ENCODE measurements at regions not wholly inside any gene's neighbourhood (a gene's known extent, or its start where the extent isn't known, plus 50 kb on each side); places are given as distances from the start of the nearest gene placed in this dataset.

DNA sequence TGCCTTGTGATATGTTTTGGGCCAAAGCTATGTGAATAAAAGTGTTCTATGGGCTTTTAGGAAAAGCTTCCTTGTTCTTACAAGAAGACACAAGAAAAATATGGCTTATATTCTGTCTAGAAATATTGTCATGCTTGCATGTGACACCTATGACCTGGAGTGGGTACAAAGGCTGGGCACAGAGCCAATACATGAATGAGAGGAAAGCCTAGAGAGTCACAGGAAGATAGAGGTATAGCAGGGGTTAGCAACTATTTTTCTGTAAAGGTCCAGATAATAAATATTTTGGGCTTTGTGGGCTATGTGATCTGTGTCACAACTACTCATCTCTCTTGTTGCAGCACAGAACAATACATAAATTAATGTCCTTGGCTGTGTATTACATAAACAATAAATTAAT lies 196.6 kb upstream of the CD180 start:
- Histone ChIP-seq H3K4me1 (no peaks in the 10 kb centered on the region), H3K27me3 (no peaks in the 10 kb centered on the region), H3K4me3 (no peak overlapping the region), H3K36me3 (no peaks in the 10 kb centered on the region), H3K27ac (no peak overlapping the region), H3K9me3 (no peaks in the 10 kb centered on the region)
- intact Hi-C loops (cut with DNase I; ENCODE audit: low total_unique reads): no loop called here
- TF ChIP-seq, protein P1, sequence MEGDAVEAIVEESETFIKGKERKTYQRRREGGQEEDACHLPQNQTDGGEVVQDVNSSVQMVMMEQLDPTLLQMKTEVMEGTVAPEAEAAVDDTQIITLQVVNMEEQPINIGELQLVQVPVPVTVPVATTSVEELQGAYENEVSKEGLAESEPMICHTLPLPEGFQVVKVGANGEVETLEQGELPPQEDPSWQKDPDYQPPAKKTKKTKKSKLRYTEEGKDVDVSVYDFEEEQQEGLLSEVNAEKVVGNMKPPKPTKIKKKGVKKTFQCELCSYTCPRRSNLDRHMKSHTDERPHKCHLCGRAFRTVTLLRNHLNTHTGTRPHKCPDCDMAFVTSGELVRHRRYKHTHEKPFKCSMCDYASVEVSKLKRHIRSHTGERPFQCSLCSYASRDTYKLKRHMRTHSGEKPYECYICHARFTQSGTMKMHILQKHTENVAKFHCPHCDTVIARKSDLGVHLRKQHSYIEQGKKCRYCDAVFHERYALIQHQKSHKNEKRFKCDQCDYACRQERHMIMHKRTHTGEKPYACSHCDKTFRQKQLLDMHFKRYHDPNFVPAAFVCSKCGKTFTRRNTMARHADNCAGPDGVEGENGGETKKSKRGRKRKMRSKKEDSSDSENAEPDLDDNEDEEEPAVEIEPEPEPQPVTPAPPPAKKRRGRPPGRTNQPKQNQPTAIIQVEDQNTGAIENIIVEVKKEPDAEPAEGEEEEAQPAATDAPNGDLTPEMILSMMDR (IDR thresholded peaks at IDR 0.05): no peak
- no peak for TF ChIP-seq POLR2AphosphoS5 (IDR thresholded peaks at IDR 0.05)
- TF ChIP-seq POLR2A (IDR thresholded peaks at IDR 0.05): no peak
- TF ChIP-seq EP300 (IDR thresholded peaks at IDR 0.05; ENCODE audit: low read depth): no peak
- in situ Hi-C loops (cut with MboI; ENCODE audit: low pct_ligation_motif_present in 1 of 4, low pct_unique_long_range_greater_than_20kb in 1 of 4, low sequenced_read_pairs in 3 of 4): no loop called here
- no peak for DNase-seq

DNA sequence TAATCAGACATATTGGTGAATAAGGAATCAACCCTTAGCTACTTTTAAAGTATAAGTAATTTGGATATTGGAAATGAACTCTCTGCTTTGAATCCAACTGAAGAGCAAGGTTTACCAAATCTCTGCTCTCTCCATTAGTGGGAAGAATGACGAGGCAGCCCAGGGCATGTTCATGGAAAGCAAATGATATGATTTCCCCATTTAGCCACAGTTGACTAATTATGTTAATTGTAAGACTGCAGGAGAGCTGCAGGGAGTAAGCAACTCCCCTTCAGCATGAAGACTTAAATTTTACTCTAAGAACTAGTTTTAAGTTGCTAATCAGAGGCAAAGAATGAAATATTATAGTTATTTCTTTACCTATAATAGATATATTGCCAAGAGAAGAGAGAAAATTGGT lies 194.3 kb upstream of the CD180 start:
- no peaks in the 10 kb centered on the region for H3K4me1 ChIP-seq
- no peak for DNase-seq
- no peak overlapping the region for H3K4me3 ChIP-seq
- no peaks in the 10 kb centered on the region for H3K27me3 ChIP-seq
- intact Hi-C loops (cut with DNase I; ENCODE audit: low total_unique reads) (no loop called here), in situ Hi-C loops (cut with MboI; ENCODE audit: low pct_ligation_motif_present in 1 of 4, low pct_unique_long_range_greater_than_20kb in 1 of 4, low sequenced_read_pairs in 3 of 4) (no loop called here)
- no peak for TF ChIP-seq POLR2A (IDR thresholded peaks at IDR 0.05)
- TF ChIP-seq, protein P1 (IDR thresholded peaks at IDR 0.05): no peak
- TF ChIP-seq EP300 (IDR thresholded peaks at IDR 0.05; ENCODE audit: low read depth): no peak
- TF ChIP-seq POLR2AphosphoS5 (IDR thresholded peaks at IDR 0.05): no peak
- no peaks in the 10 kb centered on the region for H3K9me3 ChIP-seq
- no peak overlapping the region for H3K27ac ChIP-seq
- no peaks in the 10 kb centered on the region for H3K36me3 ChIP-seq
- 73% methylated on average over 1 of the region's 1 CpG; no CpG with 5 or more reads in 1 of the 2 donors for WGBS, 2 donors (ENCODE audit: low coverage in 1 of 2)

DNA sequence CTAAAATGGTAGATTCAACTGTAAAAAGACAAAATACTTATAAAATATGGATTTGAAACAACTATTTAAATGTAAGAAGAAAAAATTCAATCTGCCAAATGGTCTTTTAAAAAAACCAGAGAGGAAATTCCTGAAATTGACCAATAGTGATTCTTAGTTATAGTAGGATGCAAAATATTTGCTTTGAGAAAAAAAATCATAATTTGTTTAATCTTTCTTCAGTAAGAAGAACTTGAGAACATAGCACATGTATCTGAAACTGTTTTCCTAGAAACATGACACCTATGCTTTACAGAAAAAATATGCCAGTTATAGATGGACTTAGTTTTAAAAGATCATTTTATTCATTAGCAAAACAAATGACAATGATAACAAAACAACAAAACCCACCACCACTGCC lies 186.9 kb upstream of the CD180 start:
- no peak overlapping the region for H3K4me3 ChIP-seq
- H3K4me1 ChIP-seq: no peaks in the 10 kb centered on the region
- intact Hi-C loops (cut with DNase I; ENCODE audit: low total_unique reads) (no loop called here), in situ Hi-C loops (cut with MboI; ENCODE audit: low pct_ligation_motif_present in 1 of 4, low pct_unique_long_range_greater_than_20kb in 1 of 4, low sequenced_read_pairs in 3 of 4) (no loop called here)
- H3K27ac ChIP-seq: no peak overlapping the region
- no peak for DNase-seq
- no peak for TF ChIP-seq POLR2AphosphoS5 (IDR thresholded peaks at IDR 0.05)
- no peak for TF ChIP-seq EP300 (IDR thresholded peaks at IDR 0.05; ENCODE audit: low read depth)
- no peak for TF ChIP-seq POLR2A (IDR thresholded peaks at IDR 0.05)
- TF ChIP-seq, protein P1 (IDR thresholded peaks at IDR 0.05): no peak
- no peaks in the 10 kb centered on the region for H3K36me3 ChIP-seq
- no peaks in the 10 kb centered on the region for H3K9me3 ChIP-seq
- H3K27me3 ChIP-seq: no peaks in the 10 kb centered on the region

DNA sequence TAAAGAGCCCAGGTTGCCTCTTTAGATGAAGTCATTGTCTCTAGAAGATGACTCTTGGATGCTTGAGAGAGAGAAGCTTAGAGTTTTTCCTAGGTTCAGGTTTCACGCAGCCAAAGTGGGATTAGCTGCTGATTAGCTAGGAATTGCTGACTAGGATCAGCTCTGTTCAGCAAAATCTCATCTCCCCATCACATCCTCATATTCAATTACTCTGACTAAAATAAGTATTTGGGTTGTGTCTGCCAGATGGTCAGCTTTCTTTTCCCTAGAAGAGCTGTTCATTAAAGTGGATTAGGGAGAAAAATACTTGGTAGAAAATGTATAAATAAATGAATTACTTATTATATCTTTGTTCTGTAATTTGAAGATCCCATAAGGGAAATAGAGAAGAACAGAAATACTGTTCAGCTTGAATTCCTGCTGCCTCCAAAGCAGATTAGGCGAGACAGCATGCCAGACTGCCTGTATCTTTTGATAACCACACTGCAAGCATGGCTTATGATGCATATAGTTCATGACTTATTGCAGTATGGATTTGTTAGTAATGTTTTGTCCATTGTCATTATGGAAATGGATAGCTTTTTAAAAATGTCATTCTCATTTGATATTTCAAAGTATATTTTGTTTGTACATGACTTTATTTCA lies 184.8 kb upstream of the CD180 start:
- in situ Hi-C loops (cut with MboI; ENCODE audit: low pct_ligation_motif_present in 1 of 4, low pct_unique_long_range_greater_than_20kb in 1 of 4, low sequenced_read_pairs in 3 of 4) (no loop called here), intact Hi-C loops (cut with DNase I; ENCODE audit: low total_unique reads) (no loop called here)
- H3K4me1 ChIP-seq: no peaks in the 10 kb centered on the region
- no peak overlapping the region for H3K4me3 ChIP-seq
- H3K27me3 ChIP-seq: no peaks in the 10 kb centered on the region
- 78 to 100% methylated on average over 1 to 2 of the region's 2 CpGs for WGBS, 2 donors (ENCODE audit: low coverage in 1 of 2)
- no peak for TF ChIP-seq EP300 (IDR thresholded peaks at IDR 0.05; ENCODE audit: low read depth)
- H3K9me3 ChIP-seq: no peaks in the 10 kb centered on the region
- no peaks in the 10 kb centered on the region for H3K36me3 ChIP-seq
- no peak overlapping the region for H3K27ac ChIP-seq
- DNase-seq: no peak

DNA sequence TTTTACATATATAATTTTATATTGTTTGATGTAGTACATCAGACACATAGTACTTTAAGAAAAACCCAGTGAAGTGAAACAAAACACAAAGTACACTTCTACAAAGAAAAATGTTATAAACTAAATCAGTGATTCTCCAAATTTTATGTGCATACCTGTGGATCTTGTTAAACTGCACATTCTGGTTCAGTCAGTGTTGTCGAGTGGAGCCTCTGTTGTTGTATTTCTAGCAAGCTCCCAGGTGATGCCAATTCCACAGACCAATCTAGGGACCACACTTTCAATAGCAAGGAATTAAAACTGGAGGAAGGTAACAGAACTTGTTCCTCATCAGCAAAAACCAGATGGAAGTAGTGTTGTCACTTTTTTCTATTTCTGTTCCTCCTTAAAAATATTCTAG lies 183.8 kb upstream of the CD180 start:
- Histone ChIP-seq H3K36me3 (no peaks in the 10 kb centered on the region), H3K27me3 (no peaks in the 10 kb centered on the region), H3K4me1 (no peaks in the 10 kb centered on the region), H3K9me3 (no peaks in the 10 kb centered on the region), H3K4me3 (no peak overlapping the region), H3K27ac (no peak overlapping the region)
- DNase-seq: no peak
- TF ChIP-seq, protein P1 (IDR thresholded peaks at IDR 0.05): no peak
- TF ChIP-seq EP300 (IDR thresholded peaks at IDR 0.05; ENCODE audit: low read depth) (no peak), POLR2AphosphoS5 (IDR thresholded peaks at IDR 0.05) (no peak), POLR2A (IDR thresholded peaks at IDR 0.05) (no peak)
- WGBS, 2 donors (ENCODE audit: low coverage in 1 of 2): 17 to 59% methylated on average over 1 of the region's 1 CpG
- intact Hi-C loops (cut with DNase I; ENCODE audit: low total_unique reads): no loop called here
- in situ Hi-C loops (cut with MboI; ENCODE audit: low pct_ligation_motif_present in 1 of 4, low pct_unique_long_range_greater_than_20kb in 1 of 4, low sequenced_read_pairs in 3 of 4): no loop called here
